NCI-H1092 (cell line): ENCODE measurements at regions not wholly inside any gene's neighbourhood (a gene's known extent, or its start where the extent isn't known, plus 50 kb on each side); places are given as distances from the start of the nearest gene placed in this dataset.

Experiments used
- DNase-seq: peaks from one replicate; lab custom pipeline; 2025; lab: John Stamatoyannopoulos, UW

GRCh38 chrX:69365349-69365748 lies 138.8 kb upstream of the NALF2 start:
- DNase-seq, result no peak

- DNase-seq, result no peak
These were observed 141.3 kb upstream of the NALF2 start for GRCh38 chrX:69362856-69363255.

- no peak for DNase-seq
These were observed 141.8 kb upstream of the NALF2 start for GRCh38 chrX:69362354-69362753.

DNA sequence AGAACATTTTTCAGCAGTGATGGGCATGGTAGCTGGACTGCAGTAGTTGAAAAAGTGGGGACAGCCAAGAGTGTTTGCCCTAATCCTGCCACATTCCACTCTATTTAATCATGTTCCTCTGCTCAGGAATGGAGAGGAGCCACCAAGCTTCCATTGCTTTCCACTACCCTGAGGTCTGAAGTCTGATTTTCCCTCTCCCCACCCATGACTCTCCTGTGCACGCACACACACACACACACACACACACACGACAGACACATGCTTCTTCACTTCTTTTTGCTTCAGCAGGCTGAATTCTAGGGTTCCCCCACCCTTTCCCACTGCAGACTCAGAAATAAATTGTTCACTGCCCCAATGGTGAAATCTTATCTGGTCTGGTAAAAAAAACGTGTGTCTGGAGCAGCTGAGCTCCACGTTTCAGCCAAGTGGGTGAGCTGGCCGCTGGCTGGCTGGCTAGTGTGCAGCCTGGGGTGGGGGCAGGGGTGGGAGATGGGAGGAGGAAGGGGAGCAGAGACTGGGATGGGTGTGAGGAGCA lies 142.7 kb upstream of the NALF2 start:
- no peak for DNase-seq

- DNase-seq, result no peak
These were observed 146.8 kb upstream of the NALF2 start for GRCh38 chrX:69357317-69357716.

DNA sequence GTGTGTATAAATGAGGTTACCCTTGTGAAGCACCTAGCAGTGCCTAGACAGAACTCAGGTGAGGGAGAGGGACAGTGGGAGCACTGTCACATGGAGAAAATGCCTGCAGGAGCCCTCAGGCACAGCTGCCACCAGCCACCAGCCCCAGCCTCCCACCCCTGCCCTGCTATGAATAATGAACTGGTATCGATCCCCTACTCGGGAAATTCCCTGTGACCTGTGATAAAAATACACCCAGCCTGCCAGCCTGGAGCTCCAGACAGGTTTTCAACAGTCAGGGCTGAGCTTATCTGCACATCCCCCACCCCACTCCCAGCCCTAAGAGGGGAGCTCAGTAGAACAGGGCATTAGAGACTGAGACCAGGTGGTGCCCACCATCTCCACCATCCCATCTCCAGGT lies 159.6 kb upstream of the PJA1 start:
- DNase-seq, result no peak

- DNase-seq, result peak; percentile 12
These were observed 158.8 kb upstream of the PJA1 start for GRCh38 chrX:69323786-69324720.

GRCh38 chrX:69321789-69322188 lies 156.5 kb upstream of the PJA1 start:
- no peak for DNase-seq

DNA sequence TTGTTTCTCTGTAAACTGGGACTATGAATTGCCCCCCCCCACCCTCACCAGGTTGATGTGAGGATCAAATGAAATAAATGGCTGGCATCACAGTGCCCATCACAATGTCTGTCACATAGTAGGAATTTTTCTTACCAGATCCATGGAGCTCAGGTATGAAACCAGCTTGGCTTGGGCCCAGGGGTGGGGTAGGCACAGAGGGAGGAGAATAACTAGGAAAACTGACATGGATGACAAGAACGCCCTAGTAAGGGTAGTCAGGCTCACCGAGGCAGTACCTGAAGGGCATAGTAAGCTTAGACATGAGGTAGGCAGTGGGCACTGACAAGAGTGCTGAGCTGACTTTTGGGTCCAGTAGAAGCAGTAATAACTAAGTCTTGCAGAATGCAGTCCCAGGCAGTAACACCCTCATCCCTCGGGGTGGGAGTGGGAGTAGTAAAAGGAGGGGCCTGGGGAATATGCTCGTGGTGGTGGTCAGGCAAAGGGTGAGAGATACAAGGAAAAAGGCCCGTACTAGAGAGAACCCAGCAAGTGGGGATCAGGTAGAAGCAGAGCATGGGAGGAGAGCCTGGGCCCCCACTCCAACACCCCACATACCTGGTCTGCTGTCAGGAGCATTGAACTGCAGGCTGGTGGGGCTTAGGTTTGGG lies 155.9 kb upstream of the PJA1 start:
- no peak for DNase-seq

DNA sequence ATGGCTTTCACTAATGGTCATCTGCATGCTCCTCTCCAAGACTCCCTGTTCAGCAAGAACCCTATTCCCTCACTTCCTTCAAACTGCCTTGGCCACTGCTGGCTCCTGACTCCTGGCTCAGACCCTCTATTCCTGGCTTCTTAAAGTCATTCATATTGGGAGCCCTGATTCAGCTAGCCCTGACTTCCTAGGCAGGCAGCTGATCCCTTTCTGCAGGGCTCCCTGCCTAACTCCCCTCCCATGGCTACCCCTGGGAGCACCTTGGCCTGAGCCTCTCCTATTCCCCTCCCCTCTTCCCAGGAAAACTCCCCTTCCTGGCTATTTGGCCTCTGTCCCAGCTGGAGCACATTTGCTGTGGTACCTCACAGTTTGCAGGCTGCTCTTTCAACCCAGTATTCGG lies 154.9 kb upstream of the PJA1 start:
- DNase-seq, result no peak

- DNase-seq, result no peak
These were observed 154.1 kb upstream of the PJA1 start for GRCh38 chrX:69319376-69319775.

- DNase-seq, result no peak
These were observed 153.5 kb upstream of the PJA1 start for GRCh38 chrX:69318651-69319340.

DNA sequence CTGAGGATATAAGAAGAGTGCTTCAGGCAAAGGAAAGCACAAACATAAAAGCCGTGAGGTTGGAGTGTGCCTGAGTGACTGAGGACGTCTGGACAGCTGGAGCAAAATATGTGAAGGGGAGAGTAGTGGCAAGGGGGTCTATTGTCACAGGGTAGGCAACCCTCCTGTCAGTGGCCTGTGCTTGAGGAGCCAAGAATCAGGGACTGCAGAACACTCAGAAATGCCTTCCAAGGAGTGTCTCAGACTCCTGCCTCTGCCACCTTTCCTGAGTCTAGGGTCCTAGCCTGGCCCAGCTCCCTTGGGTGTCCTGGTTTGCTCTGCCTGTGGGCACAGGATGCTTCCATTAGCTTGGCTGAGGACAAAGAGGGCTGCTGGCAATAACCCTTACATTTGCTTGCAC lies 152.5 kb upstream of the PJA1 start:
- DNase-seq, result no peak

GRCh38 chrX:69314436-69315348 lies 149.4 kb upstream of the PJA1 start:
- DNase-seq, result peak; percentile 40

- no peak for DNase-seq
These were observed 148.5 kb upstream of the PJA1 start for GRCh38 chrX:69313617-69314290.

- DNase-seq, result no peak
These were observed 146.8 kb upstream of the PJA1 start for GRCh38 chrX:69311936-69312670.

- DNase-seq, result no peak
These were observed 144.0 kb upstream of the PJA1 start for GRCh38 chrX:69309074-69309792.

GRCh38 chrX:69307756-69308155 lies 142.5 kb upstream of the PJA1 start:
- DNase-seq, result no peak

- no peak for DNase-seq
These were observed 141.8 kb upstream of the PJA1 start for GRCh38 chrX:69307029-69307428.

DNA sequence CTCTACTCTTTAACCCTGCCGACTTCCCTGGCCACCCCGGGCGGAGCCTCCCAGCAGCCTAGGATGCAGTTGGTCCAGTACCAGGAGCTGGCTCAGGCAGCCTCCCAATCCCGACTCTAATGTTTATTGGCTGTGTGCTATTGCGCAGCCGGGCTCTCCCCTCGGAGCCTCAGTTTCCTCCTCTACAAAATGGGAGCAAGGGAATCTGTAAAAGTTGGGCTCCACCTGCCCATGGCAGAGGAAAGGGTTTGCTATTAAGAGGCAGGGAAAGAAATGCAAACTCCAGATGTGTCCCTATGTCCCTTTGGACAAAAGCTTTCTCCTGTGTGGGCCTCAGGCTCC lies 140.8 kb upstream of the PJA1 start:
- DNase-seq, result no peak
